Osteoblast (primary cell): ENCODE measurements at regions not wholly inside any gene's neighbourhood (a gene's known extent, or its start where the extent isn't known, plus 50 kb on each side); places are given as distances from the start of the nearest gene placed in this dataset.

Experiments
- DNase-seq: peaks from one replicate; pipeline ENCODE4 v3.0.0; 2011; ENCODE audit warnings: low spot score, mixed read lengths; ENCODE audit not compliant: insufficient read length; ENCODE audit errors: missing footprints
- H2AFZ ChIP-seq: 2 replicates; pipeline ENCODE4 v1.6.0; 2011; ENCODE audit warnings: mild to moderate bottlenecking, low read length
- H3K27ac ChIP-seq: 2 replicates; pipeline ENCODE4 v1.5.1; 2011; ENCODE audit warnings: mild to moderate bottlenecking, low read depth, low read length, moderate library complexity
- H3K27me3 ChIP-seq: 2 replicates; pipeline ENCODE4 v1.6.0; 2012; ENCODE audit warnings: mild to moderate bottlenecking, control low read depth, inconsistent platforms, low read length, moderate library complexity; ENCODE audit not compliant: insufficient read depth
- H3K36me3 ChIP-seq: 2 replicates; pipeline ENCODE4 v1.5.1; 2011; ENCODE audit warnings: mild to moderate bottlenecking, low read length, control low read depth, moderate library complexity; ENCODE audit not compliant: insufficient read depth
- H3K4me1 ChIP-seq: 2 replicates; pipeline ENCODE4 v1.5.1; 2011; ENCODE audit warnings: mild to moderate bottlenecking, low read length, control low read depth, moderate library complexity; ENCODE audit not compliant: insufficient read depth
- H3K4me2 ChIP-seq: 2 replicates; pipeline ENCODE4 v1.6.0; 2011; ENCODE audit warnings: mild to moderate bottlenecking, low read length; ENCODE audit not compliant: insufficient read depth
- H3K4me3 ChIP-seq: fragments of 200-600 bp; sonication (generic); 3 replicates; pipeline ENCODE4 v1.5.1; 2012; ENCODE audit warnings: mild to moderate bottlenecking, low read length, inconsistent platforms; ENCODE audit not compliant: insufficient read depth
- H3K79me2 ChIP-seq: 2 replicates; pipeline ENCODE4 v1.6.0; 2012; ENCODE audit warnings: mild to moderate bottlenecking, low read length, control low read depth, inconsistent platforms; ENCODE audit not compliant: insufficient read depth
- H3K9me3 ChIP-seq: 2 replicates; pipeline ENCODE4 v1.5.1; 2011; ENCODE audit warnings: low read depth, low read length, control low read depth
- H4K20me1 ChIP-seq: 2 replicates; pipeline ENCODE4 v1.6.0; 2012; ENCODE audit warnings: mild to moderate bottlenecking, low read length, control low read depth; ENCODE audit not compliant: insufficient read depth
- TF ChIP-seq, protein P1 (sequence below): IDR thresholded peaks from 2 replicates; pipeline ENCODE4 v1.5.1; 2011; ENCODE audit warnings: mild to moderate bottlenecking, low read depth, low read length, moderate library complexity; ENCODE audit errors: extremely low read depth

DNA sequence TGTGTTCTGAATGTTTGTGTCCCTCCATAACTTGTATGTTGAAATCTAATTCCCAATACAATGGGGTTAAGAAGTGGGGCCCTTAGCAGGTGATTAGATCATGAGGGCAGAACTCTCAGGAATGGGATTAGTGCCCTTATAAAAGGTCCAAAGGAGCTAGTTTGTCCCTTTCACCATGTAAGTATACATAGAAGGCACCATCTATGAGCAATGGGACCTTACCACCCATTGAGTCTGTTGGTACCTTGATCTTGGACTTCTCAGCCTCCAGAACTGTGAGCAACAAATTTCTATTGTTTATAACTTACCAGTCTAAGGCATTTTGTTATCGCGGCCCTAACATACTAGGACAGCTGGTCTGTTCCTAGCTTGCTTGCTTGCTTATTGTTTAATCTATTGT, 106.3 kb downstream of the MYCN start:
- Histone ChIP-seq H3K36me3 (no peaks in the 10 kb centered on the region), H3K9me3 (no peaks in the 10 kb centered on the region), H3K27ac (no peak overlapping the region), H3K4me3 (no peak overlapping the region), H4K20me1 (no peaks in the 10 kb centered on the region), H2AFZ (no peak overlapping the region), H3K4me2 (no peak overlapping the region), H3K27me3 (no peaks in the 10 kb centered on the region), H3K79me2 (no peaks in the 10 kb centered on the region), H3K4me1 (no peaks in the 10 kb centered on the region)
- TF ChIP-seq, protein P1, sequence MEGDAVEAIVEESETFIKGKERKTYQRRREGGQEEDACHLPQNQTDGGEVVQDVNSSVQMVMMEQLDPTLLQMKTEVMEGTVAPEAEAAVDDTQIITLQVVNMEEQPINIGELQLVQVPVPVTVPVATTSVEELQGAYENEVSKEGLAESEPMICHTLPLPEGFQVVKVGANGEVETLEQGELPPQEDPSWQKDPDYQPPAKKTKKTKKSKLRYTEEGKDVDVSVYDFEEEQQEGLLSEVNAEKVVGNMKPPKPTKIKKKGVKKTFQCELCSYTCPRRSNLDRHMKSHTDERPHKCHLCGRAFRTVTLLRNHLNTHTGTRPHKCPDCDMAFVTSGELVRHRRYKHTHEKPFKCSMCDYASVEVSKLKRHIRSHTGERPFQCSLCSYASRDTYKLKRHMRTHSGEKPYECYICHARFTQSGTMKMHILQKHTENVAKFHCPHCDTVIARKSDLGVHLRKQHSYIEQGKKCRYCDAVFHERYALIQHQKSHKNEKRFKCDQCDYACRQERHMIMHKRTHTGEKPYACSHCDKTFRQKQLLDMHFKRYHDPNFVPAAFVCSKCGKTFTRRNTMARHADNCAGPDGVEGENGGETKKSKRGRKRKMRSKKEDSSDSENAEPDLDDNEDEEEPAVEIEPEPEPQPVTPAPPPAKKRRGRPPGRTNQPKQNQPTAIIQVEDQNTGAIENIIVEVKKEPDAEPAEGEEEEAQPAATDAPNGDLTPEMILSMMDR = no peak
- no peak for DNase-seq

- no peaks in the 10 kb centered on the region for H3K4me1 ChIP-seq
Measured at GRCh38 chr2:16045653-16046352, 105.5 kb downstream of the MYCN start.

DNA sequence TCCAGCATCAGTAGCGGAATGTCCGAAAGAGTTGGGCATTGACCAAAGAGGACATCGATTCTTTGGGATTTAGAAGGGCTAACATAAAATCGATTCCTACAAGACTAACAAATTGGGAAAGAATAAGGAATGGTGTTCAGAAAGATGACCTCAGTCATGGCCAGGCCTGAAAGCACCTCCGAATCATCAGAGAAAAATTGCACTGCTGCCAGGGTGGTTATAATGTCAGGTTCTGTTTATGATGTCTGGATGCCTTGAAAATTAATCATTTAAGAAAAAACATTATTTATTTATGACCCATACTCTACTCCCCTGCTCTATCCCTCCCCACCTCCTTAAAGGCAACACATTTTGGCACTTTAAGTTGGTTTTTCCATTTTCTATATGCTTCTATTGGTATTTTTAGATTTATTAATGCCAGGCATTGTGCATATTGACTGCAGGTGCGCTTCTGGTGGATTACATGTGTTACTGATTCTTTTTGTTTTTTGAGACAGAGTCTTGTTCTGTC, 104.7 kb downstream of the MYCN start:
- no peak for DNase-seq
- Histone ChIP-seq H3K4me2 (no peak overlapping the region), H3K27ac (no peak overlapping the region), H3K27me3 (no peaks in the 10 kb centered on the region), H2AFZ (no peak overlapping the region), H3K4me3 (no peak overlapping the region), H3K36me3 (no peaks in the 10 kb centered on the region), H3K4me1 (no peaks in the 10 kb centered on the region), H3K79me2 (no peaks in the 10 kb centered on the region), H3K9me3 (no peaks in the 10 kb centered on the region), H4K20me1 (no peaks in the 10 kb centered on the region)
- TF ChIP-seq, protein P1 = no peak

More at GRCh38 chr2:16045653-16046352, 105.5 kb downstream of the MYCN start:
- Histone ChIP-seq H3K9me3 (no peaks in the 10 kb centered on the region), H3K27ac (no peak overlapping the region), H3K36me3 (no peaks in the 10 kb centered on the region), H3K4me3 (no peak overlapping the region), H3K79me2 (no peaks in the 10 kb centered on the region), H3K4me2 (no peak overlapping the region), H4K20me1 (no peaks in the 10 kb centered on the region), H2AFZ (no peak overlapping the region), H3K27me3 (no peaks in the 10 kb centered on the region)
- TF ChIP-seq, protein P1 = no peak
- no peak for DNase-seq

GRCh38 chr2:16043627-16044026, 103.3 kb downstream of the MYCN start:
- Histone ChIP-seq H3K27me3 (no peaks in the 10 kb centered on the region), H3K36me3 (no peaks in the 10 kb centered on the region), H4K20me1 (no peaks in the 10 kb centered on the region), H3K79me2 (no peaks in the 10 kb centered on the region), H3K4me3 (no peak overlapping the region), H2AFZ (no peak overlapping the region), H3K27ac (no peak overlapping the region), H3K9me3 (no peaks in the 10 kb centered on the region), H3K4me1 (no peaks in the 10 kb centered on the region), H3K4me2 (no peak overlapping the region)
- no peak for DNase-seq
- TF ChIP-seq, protein P1 = no peak
